ENCODE measurements at regions not wholly inside any gene's neighbourhood (a gene's known extent, or its start where the extent isn't known, plus 50 kb on each side); places are given as distances from the start of the nearest gene placed in this dataset. TPM values are rescaled to one million over a fixed set of nuclear protein-coding genes. Genes with fewer than 3 reads are reported as not detected.

GRCh38 chr2:42843611-42844010 is 51.2 kb upstream of the HAAO start:
- H3K27me3 ChIP-seq (ENCODE audit: control insufficient read depth, insufficient read depth, low read length): no peaks in the 10 kb centered on the region
- no peak overlapping the region for H3K4me2 ChIP-seq (ENCODE audit: low read length)
- no peak overlapping the region for H3K9ac ChIP-seq (ENCODE audit: low read depth, low read length)
- no peak overlapping the region for H3K4me3 ChIP-seq (ENCODE audit: low read length)
- peaks cover 19% of the 10 kb centered on the region for H3K4me1 ChIP-seq (ENCODE audit: control insufficient read depth, insufficient read depth, low read length)
- no peaks in the 10 kb centered on the region for H3K36me3 ChIP-seq (ENCODE audit: insufficient read depth, low read length)
- no peaks in the 10 kb centered on the region for H3K9me3 ChIP-seq (replicated peaks; ENCODE audit: low read length)

- H3K4me3 ChIP-seq (ENCODE audit: low read length): no peak overlapping the region
- H3K36me3 ChIP-seq (ENCODE audit: insufficient read depth, low read length): no peaks in the 10 kb centered on the region
- peaks cover 14% of the 10 kb centered on the region for H3K4me1 ChIP-seq (ENCODE audit: control insufficient read depth, insufficient read depth, low read length)
- H3K9ac ChIP-seq (ENCODE audit: low read depth, low read length): no peak overlapping the region
- H3K4me2 ChIP-seq (ENCODE audit: low read length): no peak overlapping the region
- H3K9me3 ChIP-seq (replicated peaks; ENCODE audit: low read length): no peaks in the 10 kb centered on the region
- H3K27me3 ChIP-seq (ENCODE audit: control insufficient read depth, insufficient read depth, low read length): no peaks in the 10 kb centered on the region
Observed at GRCh38 chr2:42843131-42843530, 50.7 kb upstream of the HAAO start.

- H3K9me3 ChIP-seq (replicated peaks; ENCODE audit: low read length): no peaks in the 10 kb centered on the region
- no peaks in the 10 kb centered on the region for H3K36me3 ChIP-seq (ENCODE audit: insufficient read depth, low read length)
- H3K27me3 ChIP-seq (ENCODE audit: control insufficient read depth, insufficient read depth, low read length): no peaks in the 10 kb centered on the region
- no peak overlapping the region for H3K9ac ChIP-seq (ENCODE audit: low read depth, low read length)
- H3K4me1 ChIP-seq (ENCODE audit: control insufficient read depth, insufficient read depth, low read length): peaks cover 13% of the 10 kb centered on the region
- H3K4me3 ChIP-seq (ENCODE audit: low read length): no peak overlapping the region
- no peak overlapping the region for H3K4me2 ChIP-seq (ENCODE audit: low read length)
Observed at GRCh38 chr2:42842466-42842865, 50.1 kb upstream of the HAAO start.

Small RNAs in the stretch of these regions (small RNA-seq; reads per million reads assigned to genes)
- not detected for gene RNU6-242P
